Right lobe of liver (tissue), 4 donors: ENCODE measurements at regions not wholly inside any gene's neighbourhood (a gene's known extent, or its start where the extent isn't known, plus 50 kb on each side); places are given as distances from the start of the nearest gene placed in this dataset.

Experiments used
- POLR2A ChIP-seq: fragments of 450-650 bp; IDR thresholded peaks from one replicate; pipeline ENCODE4 v1.6.1; 2017; ENCODE audit warnings: antibody characterized with exemption, mild to moderate bottlenecking
- TF ChIP-seq, protein P1 (sequence below), 4 donors: fragments of 200-600 bp in 3 of 4; fragments of 450-650 bp in 1 of 4; IDR thresholded peaks; one replicate each; pipeline versions ENCODE4 v1.5.1 to v1.8.0; 2016 to 2022; ENCODE audit warnings: antibody characterized with exemption in 4 of 4, mild to moderate bottlenecking in 2 of 4
- donor health status: DM: no; HTN: no; CAD: no.
- donor health status: DM: no; HTN: no; CAD: no.
- donor health status: DM: no; HTN: yes; CAD: no.

DNA sequence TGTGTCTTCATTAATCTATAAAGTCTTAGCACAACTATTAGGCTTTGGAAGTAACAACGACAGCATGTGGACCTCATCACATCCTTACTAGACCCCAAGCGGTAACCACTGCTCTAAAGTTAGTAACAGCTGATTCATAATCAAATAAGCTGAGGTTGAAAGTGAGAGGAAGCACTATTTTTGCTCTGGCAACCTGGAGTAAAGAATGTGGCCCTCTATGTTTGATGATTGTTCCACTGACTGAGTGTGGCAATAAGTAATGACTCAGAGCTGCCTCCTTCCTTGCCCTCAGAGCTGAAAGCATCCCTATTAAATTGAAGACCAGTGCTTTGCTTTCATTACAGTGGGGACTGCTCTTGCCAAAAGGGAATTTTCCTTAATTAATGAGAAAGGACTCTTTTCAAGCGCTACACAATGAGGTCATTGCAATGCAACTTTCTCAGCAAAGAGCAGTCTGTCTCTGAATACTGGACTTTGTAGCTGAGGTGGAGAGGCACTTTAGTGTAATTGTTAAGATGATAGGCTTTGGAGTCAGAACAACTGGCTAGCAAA, 906.1 kb upstream of the RAG2 start:
- TF ChIP-seq, protein P1, sequence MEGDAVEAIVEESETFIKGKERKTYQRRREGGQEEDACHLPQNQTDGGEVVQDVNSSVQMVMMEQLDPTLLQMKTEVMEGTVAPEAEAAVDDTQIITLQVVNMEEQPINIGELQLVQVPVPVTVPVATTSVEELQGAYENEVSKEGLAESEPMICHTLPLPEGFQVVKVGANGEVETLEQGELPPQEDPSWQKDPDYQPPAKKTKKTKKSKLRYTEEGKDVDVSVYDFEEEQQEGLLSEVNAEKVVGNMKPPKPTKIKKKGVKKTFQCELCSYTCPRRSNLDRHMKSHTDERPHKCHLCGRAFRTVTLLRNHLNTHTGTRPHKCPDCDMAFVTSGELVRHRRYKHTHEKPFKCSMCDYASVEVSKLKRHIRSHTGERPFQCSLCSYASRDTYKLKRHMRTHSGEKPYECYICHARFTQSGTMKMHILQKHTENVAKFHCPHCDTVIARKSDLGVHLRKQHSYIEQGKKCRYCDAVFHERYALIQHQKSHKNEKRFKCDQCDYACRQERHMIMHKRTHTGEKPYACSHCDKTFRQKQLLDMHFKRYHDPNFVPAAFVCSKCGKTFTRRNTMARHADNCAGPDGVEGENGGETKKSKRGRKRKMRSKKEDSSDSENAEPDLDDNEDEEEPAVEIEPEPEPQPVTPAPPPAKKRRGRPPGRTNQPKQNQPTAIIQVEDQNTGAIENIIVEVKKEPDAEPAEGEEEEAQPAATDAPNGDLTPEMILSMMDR (IDR thresholded peaks at IDR 0.05), result no peak
- no peak for TF ChIP-seq POLR2A
